H1 (cell line): ENCODE measurements at regions not wholly inside any gene's neighbourhood (a gene's known extent, or its start where the extent isn't known, plus 50 kb on each side); places are given as distances from the start of the nearest gene placed in this dataset.

Experiments used
- CTCF ChIA-PET: fragments of 300-600 bp; sonication (Branson Sonifier 250); formaldehyde crosslinking; loops from one replicate; lab custom pipeline; 2021; ENCODE audit not compliant: partially characterized antibody; lab: Charles Lee
- POLR2A ChIA-PET: fragments of 300-600 bp; sonication (Branson Sonifier 250); formaldehyde crosslinking; loops from one replicate; lab custom pipeline; 2021; ENCODE audit warnings: inconsistent platforms; ENCODE audit not compliant: partially characterized antibody; lab: Charles Lee
- DNase-seq, 2 experiments: peaks; one replicate each; pipeline versions ENCODE4 v3.0.0 to v3.0.0-alpha.2; 2010 to 2022; ENCODE audit warnings: low spot score in 2 of 2, low read depth in 1 of 2, mixed read lengths in 1 of 2
- FAIRE-seq: peaks from 2 replicates; lab custom pipeline; 2011; peaks lifted over from hg19 to GRCh38; lab: Jason Lieb, UNC
- H2AFZ ChIP-seq: 2 replicates; pipeline ENCODE4 v1.8.1; 2012; ENCODE audit warnings: low read length, inconsistent platforms
- H2AK5ac ChIP-seq: 2 replicates; pipeline ENCODE4 v1.6.1; 2013; ENCODE audit warnings: low read depth, low read length
- H2BK120ac ChIP-seq: replicated peaks from 2 replicates; pipeline ENCODE3; 2013; ENCODE audit warnings: low read depth, low read length, inconsistent platforms
- H2BK12ac ChIP-seq: 2 replicates; pipeline ENCODE4 v1.6.1; 2013; ENCODE audit warnings: low read depth, low read length
- H2BK15ac ChIP-seq: 2 replicates; pipeline ENCODE4 v1.6.1; 2013; ENCODE audit warnings: low read length
- H2BK20ac ChIP-seq: 2 replicates; pipeline ENCODE4 v1.6.1; 2013; ENCODE audit warnings: low read length
- H2BK5ac ChIP-seq: 2 replicates; pipeline ENCODE4 v1.6.1; 2013; ENCODE audit warnings: low read depth, low read length
- H3K14ac ChIP-seq: 2 replicates; pipeline ENCODE4 v1.6.1; 2013; ENCODE audit warnings: inconsistent platforms; ENCODE audit not compliant: insufficient read length
- H3K18ac ChIP-seq: 2 replicates; pipeline ENCODE4 v1.6.1; 2013; ENCODE audit warnings: low read length; ENCODE audit errors: extremely low read depth
- H3K23ac ChIP-seq: 2 replicates; pipeline ENCODE4 v1.6.1; 2013; ENCODE audit warnings: inconsistent platforms; ENCODE audit not compliant: insufficient read length
- H3K23me2 ChIP-seq: 2 replicates; pipeline ENCODE4 v1.6.1; 2013; ENCODE audit warnings: low read depth, low read length
- H3K27ac ChIP-seq: 2 replicates; pipeline ENCODE4 v1.6.1; 2011; ENCODE audit warnings: low read depth, low read length, inconsistent platforms
- H3K27me3 ChIP-seq, 4 experiments: replicated peaks in 1 of 4; 1 replicate in 1 of 4; 2 replicates in 3 of 4; pipeline versions ENCODE4 v1.6.1 to v1.8.1; 2011 to 2013; ENCODE audit warnings: low read length in 3 of 4, mild to moderate bottlenecking in 3 of 4, inconsistent platforms in 2 of 4, mixed read lengths in 2 of 4, moderate library complexity in 1 of 4; ENCODE audit not compliant: control insufficient read depth in 3 of 4, insufficient read depth in 3 of 4; ENCODE audit errors: extremely low read depth in 1 of 4
- H3K36me3 ChIP-seq, 4 experiments: 2 replicates each; pipeline versions ENCODE4 v1.6.1 to v1.8.1; 2011 to 2013; ENCODE audit warnings: mild to moderate bottlenecking in 4 of 4, low read length in 3 of 4, moderate library complexity in 2 of 4, control low read depth in 1 of 4, inconsistent platforms in 1 of 4; ENCODE audit not compliant: insufficient read depth in 4 of 4, control insufficient read depth in 2 of 4
- H3K4ac ChIP-seq: replicated peaks from 2 replicates; pipeline ENCODE3; 2013; ENCODE audit warnings: low read length, low read depth, mixed read lengths, inconsistent platforms; ENCODE audit not compliant: insufficient read length
- H3K4me1 ChIP-seq, 4 experiments: replicated peaks in 1 of 4; 1 replicate in 1 of 4; 2 replicates in 3 of 4; pipeline versions ENCODE4 v1.6.1 to v1.8.1; 2011 to 2013; ENCODE audit warnings: low read length in 3 of 4, inconsistent platforms in 2 of 4, mixed read lengths in 1 of 4; ENCODE audit not compliant: insufficient read depth in 4 of 4, control insufficient read depth in 3 of 4
- H3K4me2 ChIP-seq, 2 experiments: 2 replicates each; pipeline versions ENCODE4 v1.6.1 to v1.8.1; 2011 to 2013; ENCODE audit warnings: low read depth in 2 of 2, low read length in 2 of 2, control low read depth in 1 of 2, inconsistent platforms in 1 of 2, mild to moderate bottlenecking in 1 of 2; ENCODE audit not compliant: insufficient read depth in 1 of 2
- H3K4me3 ChIP-seq, 4 experiments: fragments of 200-600, 300-600 bp in 1 of 4; sonication (generic), shearing (Covaris generic), sonication (Bioruptor Twin) in 1 of 4; 2 replicates each; pipeline versions ENCODE4 v1.5.1 to v1.8.1; 2011 to 2016; ENCODE audit warnings: low read length in 4 of 4, low read depth in 3 of 4, control low read depth in 2 of 4, inconsistent platforms in 2 of 4, mild to moderate bottlenecking in 2 of 4, mixed read lengths in 1 of 4, moderate library complexity in 1 of 4; ENCODE audit not compliant: insufficient read depth in 2 of 4; ENCODE audit errors: extremely low read depth in 1 of 4
- H3K56ac ChIP-seq: replicated peaks from 2 replicates; pipeline ENCODE3; 2013; ENCODE audit warnings: low read depth, mild to moderate bottlenecking, mixed read lengths, low read length, inconsistent platforms; ENCODE audit not compliant: insufficient read length
- H3K79me1 ChIP-seq: 2 replicates; pipeline ENCODE4 v1.6.1; 2013; ENCODE audit warnings: low read depth, low read length, control low read depth
- H3K79me2 ChIP-seq, 2 experiments: 2 replicates each; pipeline versions ENCODE4 v1.6.1 to v1.8.1; 2012 to 2013; ENCODE audit warnings: low read length in 2 of 2, mild to moderate bottlenecking in 2 of 2, inconsistent platforms in 1 of 2; ENCODE audit not compliant: insufficient read depth in 2 of 2, control insufficient read depth in 1 of 2
- H3K9ac ChIP-seq, 4 experiments: replicated peaks in 1 of 4; 1 replicate in 1 of 4; 2 replicates in 3 of 4; pipeline versions ENCODE4 v1.6.1 to v1.8.1; 2011 to 2013; ENCODE audit warnings: low read depth in 3 of 4, low read length in 3 of 4, control low read depth in 2 of 4, mild to moderate bottlenecking in 2 of 4, moderate library complexity in 2 of 4, inconsistent platforms in 1 of 4; ENCODE audit errors: extremely low read depth in 1 of 4
- H3K9me3 ChIP-seq, 2 experiments: 2 replicates each; pipeline versions ENCODE4 v1.6.1 to v1.8.1; 2012 to 2013; ENCODE audit warnings: mild to moderate bottlenecking in 2 of 2, moderate library complexity in 2 of 2, control low read depth in 1 of 2, inconsistent platforms in 1 of 2, low read depth in 1 of 2, low read length in 1 of 2, mixed read lengths in 1 of 2; ENCODE audit not compliant: insufficient read depth in 2 of 2
- H4K20me1 ChIP-seq, 2 experiments: replicated peaks in 1 of 2; 2 replicates each; pipeline versions ENCODE3 to v1.8.1; 2011 to 2013; ENCODE audit warnings: inconsistent platforms in 2 of 2, low read length in 2 of 2, mild to moderate bottlenecking in 1 of 2; ENCODE audit not compliant: insufficient read depth in 2 of 2, control insufficient read depth in 1 of 2
- H4K5ac ChIP-seq: 2 replicates; pipeline ENCODE4 v1.6.1; 2013; ENCODE audit warnings: low read length, low read depth, mixed read lengths, inconsistent platforms; ENCODE audit not compliant: insufficient read length
- H4K8ac ChIP-seq: 2 replicates; pipeline ENCODE4 v1.8.0; 2013; ENCODE audit warnings: mild to moderate bottlenecking, moderate library complexity, low read length, inconsistent platforms; ENCODE audit not compliant: insufficient read depth; ENCODE audit errors: extremely low read depth
- H4K91ac ChIP-seq: replicated peaks from 2 replicates; pipeline ENCODE3; 2013; ENCODE audit warnings: low read length, mixed read lengths, inconsistent platforms; ENCODE audit not compliant: insufficient read length
- ATF2 ChIP-seq: IDR thresholded peaks from 2 replicates; pipeline ENCODE4 v1.6.1; 2012; ENCODE audit warnings: low read length, inconsistent platforms
- BRCA1 ChIP-seq: IDR thresholded peaks from 2 replicates; pipeline ENCODE4 v1.6.1; 2012; ENCODE audit warnings: low read depth, low read length, improper control_type of control experiment
- CHD2 ChIP-seq: IDR thresholded peaks from 2 replicates; pipeline ENCODE4 v1.6.1; 2012; ENCODE audit warnings: low read length, improper control_type of control experiment
- E2F6 ChIP-seq: IDR thresholded peaks from 2 replicates; pipeline ENCODE4 v1.6.1; 2012; ENCODE audit warnings: inconsistent platforms
- EP300 ChIP-seq, 2 experiments: IDR thresholded peaks; 1 replicate in 1 of 2; 2 replicates in 1 of 2; pipeline ENCODE4 v1.6.1; 2011 to 2012; ENCODE audit warnings: low read depth in 2 of 2, low read length in 2 of 2, mild to moderate bottlenecking in 2 of 2, borderline replicate concordance in 1 of 2, inconsistent platforms in 1 of 2, moderate library complexity in 1 of 2
- POLR2AphosphoS5 ChIP-seq: IDR thresholded peaks from 2 replicates; pipeline ENCODE4 v1.6.1; 2011; ENCODE audit warnings: low read depth, low read length
- RBBP5 ChIP-seq: IDR thresholded peaks from 2 replicates; pipeline ENCODE4 v1.7.1; 2012; ENCODE audit warnings: low read depth, mild to moderate bottlenecking, inconsistent platforms, low read length, moderate library complexity, borderline replicate concordance
- SIN3A ChIP-seq, 2 experiments: IDR thresholded peaks in 1 of 2; conservative IDR thresholded peaks in 1 of 2; 2 replicates each; pipeline ENCODE4 v1.6.1; 2011 to 2012; ENCODE audit warnings: low read length in 2 of 2, improper control_type of control experiment in 1 of 2, low read depth in 1 of 2, mild to moderate bottlenecking in 1 of 2
- SIRT6 ChIP-seq: IDR thresholded peaks from one replicate; pipeline ENCODE4 v1.7.1; 2012; ENCODE audit warnings: low read length, inconsistent platforms
- SP1 ChIP-seq: IDR thresholded peaks from 2 replicates; pipeline ENCODE4 v1.6.1; 2011; ENCODE audit warnings: low read depth, low read length
- SP2 ChIP-seq: IDR thresholded peaks from 2 replicates; pipeline ENCODE4 v1.6.1; 2012; ENCODE audit warnings: mild to moderate bottlenecking, low read length, inconsistent platforms
- WGBS, 2 experiments: shearing (Covaris generic) in 1 of 2; methylation state at CpG; one replicate each; pipeline versions ENCODE4 v1.1.6 to v1.1.7; 2013 to 2015; ENCODE audit warnings: low lambda C conversion rate in 2 of 2, mixed read lengths in 2 of 2, inconsistent platforms in 1 of 2, low coverage in 1 of 2, missing lambda C conversion rate in 1 of 2; ENCODE audit not compliant: insufficient replicate concordance in 2 of 2, insufficient coverage in 1 of 2, insufficient read length in 1 of 2; ENCODE audit errors: extremely low coverage in 1 of 2, missing lambda C conversion rate in 1 of 2; 5-methylcytosine and 5-hydroxymethylcytosine counted together

GRCh38 chr12:22986997-22987396 is 362.0 kb downstream of the ETNK1 start:
- no peak overlapping the region for H3K9ac ChIP-seq
- no peak overlapping the region for H3K4me2 ChIP-seq
- H3K27me3 ChIP-seq = no peaks in the 10 kb centered on the region
- H4K8ac ChIP-seq = no peak overlapping the region
- H2AK5ac ChIP-seq = no peak overlapping the region
- H3K23ac ChIP-seq = no peak overlapping the region
- FAIRE-seq = no peak
- H3K4me1 ChIP-seq = peaks cover 3 to 7% (median 4%) of the 10 kb centered on the region in 4 experiments; a peak in 4 of 7 replicates
- no peak for TF ChIP-seq SIN3A (conservative IDR thresholded peaks at IDR 0.05 in 1 of 2, IDR thresholded peaks at IDR 0.05 in 1 of 2; ENCODE audit: low read depth in 1 of 2, low read length in 2 of 2)
- no peak for TF ChIP-seq SP2
- TF ChIP-seq SIRT6 = no peak
- TF ChIP-seq POLR2AphosphoS5 = no peak
- TF ChIP-seq SP1 = no peak
- TF ChIP-seq RBBP5 = no peak
- no peak for TF ChIP-seq ATF2
- TF ChIP-seq BRCA1 = no peak
- TF ChIP-seq EP300 (IDR thresholded peaks at IDR 0.05; ENCODE audit: borderline replicate concordance in 1 of 2, low read depth in 2 of 2, low read length in 2 of 2) = no peak
- no peak for TF ChIP-seq E2F6
- no peak for TF ChIP-seq CHD2
- H3K23me2 ChIP-seq = no peaks in the 10 kb centered on the region
- H2BK20ac ChIP-seq = no peak overlapping the region
- ChIA-PET CTCF (no interaction called here), POLR2A (no interaction called here)
- H3K79me1 ChIP-seq = no peaks in the 10 kb centered on the region
- H3K9me3 ChIP-seq = no peaks in the 10 kb centered on the region
- H3K27ac ChIP-seq = no peak overlapping the region
- no peak overlapping the region for H3K56ac ChIP-seq
- H2BK15ac ChIP-seq = no peak overlapping the region
- H4K20me1 ChIP-seq = no peaks in the 10 kb centered on the region
- H4K91ac ChIP-seq = no peak overlapping the region
- no peak overlapping the region for H4K5ac ChIP-seq
- no peak for DNase-seq
- H2AFZ ChIP-seq = no peak overlapping the region
- WGBS, 2 experiments = 94% methylated on average over 1 of the region's 1 CpG; no CpG with 5 or more reads in 1 of the 2 experiments
- H3K79me2 ChIP-seq = no peaks in the 10 kb centered on the region
- H3K4ac ChIP-seq = no peak overlapping the region
- H2BK12ac ChIP-seq = no peak overlapping the region
- H2BK5ac ChIP-seq = no peak overlapping the region
- H3K18ac ChIP-seq = no peak overlapping the region
- H2BK120ac ChIP-seq = no peak overlapping the region
- no peak overlapping the region for H3K14ac ChIP-seq
- H3K36me3 ChIP-seq = no peaks in the 10 kb centered on the region
- H3K4me3 ChIP-seq = no peak overlapping the region
